Liver (tissue), 7 donors: ENCODE measurements at regions not wholly inside any gene's neighbourhood (a gene's known extent, or its start where the extent isn't known, plus 50 kb on each side); places are given as distances from the start of the nearest gene placed in this dataset.

Experiments
- DNase-seq: peaks from one replicate; pipeline ENCODE4 v3.0.0-alpha.2; 2017; ENCODE audit warnings: low spot score
- H3K27ac ChIP-seq, 2 donors: one replicate each; pipeline ENCODE4 v1.7.0; 2013; ENCODE audit warnings: inconsistent platforms in 2 of 2, low read length in 2 of 2, control low read depth in 1 of 2, low read depth in 1 of 2, mild to moderate bottlenecking in 1 of 2
- H3K27me3 ChIP-seq, 4 donors: one replicate each; pipeline versions ENCODE4 v1.6.1 to v1.7.0; 2013; ENCODE audit warnings: low read length in 3 of 4, inconsistent platforms in 1 of 4, mild to moderate bottlenecking in 1 of 4, moderate library complexity in 1 of 4; ENCODE audit not compliant: control insufficient read depth in 4 of 4, insufficient read depth in 4 of 4
- H3K36me3 ChIP-seq, 4 donors: one replicate each; pipeline versions ENCODE4 v1.6.1 to v1.7.0; 2013; ENCODE audit warnings: low read length in 3 of 4, mild to moderate bottlenecking in 3 of 4, low read depth in 1 of 4, moderate library complexity in 1 of 4; ENCODE audit not compliant: control insufficient read depth in 4 of 4, insufficient read depth in 3 of 4
- H3K4me1 ChIP-seq, 4 donors: one replicate each; pipeline versions ENCODE4 v1.6.1 to v1.7.0; 2013; ENCODE audit warnings: low read length in 3 of 4, mild to moderate bottlenecking in 3 of 4, moderate library complexity in 1 of 4; ENCODE audit not compliant: control insufficient read depth in 4 of 4, insufficient read depth in 4 of 4
- H3K4me3 ChIP-seq, 3 donors: one replicate each; pipeline versions ENCODE4 v1.6.1 to v1.7.0; 2013; ENCODE audit warnings: low read length in 3 of 3, control low read depth in 1 of 3, low read depth in 1 of 3, mild to moderate bottlenecking in 1 of 3
- H3K9ac ChIP-seq, 2 donors: one replicate each; pipeline ENCODE4 v1.7.0; 2013; ENCODE audit warnings: low read length in 2 of 2, mild to moderate bottlenecking in 2 of 2, moderate library complexity in 2 of 2, control low read depth in 1 of 2, low read depth in 1 of 2
- H3K9me3 ChIP-seq, 4 donors: one replicate each; pipeline versions ENCODE4 v1.6.1 to v1.7.0; 2013; ENCODE audit warnings: low read length in 3 of 4; ENCODE audit not compliant: control insufficient read depth in 4 of 4
- FOXA1 ChIP-seq: IDR thresholded peaks from 2 replicates; pipeline ENCODE4 v1.6.1; 2016; ENCODE audit warnings: antibody characterized with exemption
- HNF4A ChIP-seq, 2 donors: conservative IDR thresholded peaks; 2 replicates each; pipeline ENCODE4 v1.6.1; 2016; ENCODE audit warnings: antibody characterized with exemption in 2 of 2, mild to moderate bottlenecking in 2 of 2
- HNF4G ChIP-seq: IDR thresholded peaks from 2 replicates; pipeline ENCODE4 v1.6.1; 2016; ENCODE audit warnings: antibody characterized with exemption
- JUND ChIP-seq, 2 donors: IDR thresholded peaks; 2 replicates each; pipeline ENCODE4 v1.6.1; 2016; ENCODE audit warnings: antibody characterized with exemption in 2 of 2
- MAX ChIP-seq: IDR thresholded peaks from 2 replicates; pipeline ENCODE4 v1.6.1; 2016; ENCODE audit warnings: antibody characterized with exemption
- NR2F2 ChIP-seq: IDR thresholded peaks from 2 replicates; pipeline ENCODE4 v1.6.1; 2016; ENCODE audit warnings: antibody characterized with exemption
- RAD21 ChIP-seq, 2 donors: IDR thresholded peaks; 2 replicates each; pipeline ENCODE4 v1.6.1; 2016; ENCODE audit warnings: antibody characterized with exemption in 2 of 2, mild to moderate bottlenecking in 2 of 2
- RXRA ChIP-seq, 2 donors: IDR thresholded peaks; 2 replicates each; pipeline ENCODE4 v1.6.1; 2017 to 2018; ENCODE audit warnings: antibody characterized with exemption in 2 of 2, mild to moderate bottlenecking in 1 of 2
- SP1 ChIP-seq: IDR thresholded peaks from 2 replicates; pipeline ENCODE4 v1.6.1; 2018; ENCODE audit warnings: antibody characterized with exemption, mild to moderate bottlenecking
- TAF1 ChIP-seq: conservative IDR thresholded peaks from 2 replicates; pipeline ENCODE4 v1.6.1; 2016; ENCODE audit warnings: antibody characterized with exemption, mild to moderate bottlenecking
- YY1 ChIP-seq: IDR thresholded peaks from 2 replicates; pipeline ENCODE4 v1.6.1; 2016; ENCODE audit warnings: antibody characterized with exemption, mild to moderate bottlenecking
- WGBS: extraction: QIAGEN DNeasy Blood & Tissue Kit; methylation state at CpG from one replicate; pipeline ENCODE4 v1.1.7; 2013; 5-methylcytosine and 5-hydroxymethylcytosine counted together
- TF ChIP-seq, protein P1 (sequence below): IDR thresholded peaks from 2 replicates; pipeline ENCODE4 v1.6.1; 2016; ENCODE audit warnings: antibody characterized with exemption, mild to moderate bottlenecking
- TF ChIP-seq, protein P2 (sequence below): IDR thresholded peaks from 2 replicates; pipeline ENCODE4 v1.6.1; 2016; ENCODE audit warnings: antibody characterized with exemption
- donor health status: healthy.
- donor health status: healthy.
- donor health status: healthy.
- donor health status: healthy.

DNA sequence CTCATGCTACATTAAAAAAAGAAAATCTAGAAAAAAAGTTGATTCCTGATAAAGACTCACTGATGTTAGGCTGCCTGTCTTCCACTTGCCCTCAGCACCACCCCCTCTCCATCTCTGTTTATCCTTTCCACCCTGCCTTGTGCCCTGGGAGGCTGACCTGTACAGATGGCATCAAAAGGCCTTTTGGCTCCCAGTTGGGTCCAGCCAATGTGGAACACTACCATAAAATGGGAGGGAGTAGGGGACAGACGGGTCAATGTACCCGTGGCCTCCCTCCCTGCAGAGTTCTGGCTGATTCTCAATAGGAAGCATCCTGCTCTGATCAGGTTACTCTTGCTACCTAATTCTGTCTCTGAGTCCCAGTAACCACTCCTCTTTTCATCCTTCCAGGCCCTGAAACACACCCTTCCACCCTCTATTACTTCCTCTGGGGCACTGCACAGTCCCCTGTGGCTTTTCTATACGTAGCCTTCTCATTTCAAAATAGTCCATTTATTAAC lies 300.0 kb downstream of the HHIPL2 start:
- DNase-seq: no peak
- H3K36me3 ChIP-seq: no peaks in the 10 kb centered on the region
- H3K4me1 ChIP-seq: no peaks in the 10 kb centered on the region
- whole genome bisulfite sequencing: 75% methylated on average over 3 of the region's 3 CpGs
- no peaks in the 10 kb centered on the region for H3K9me3 ChIP-seq
- no peak overlapping the region for H3K4me3 ChIP-seq
- no peaks in the 10 kb centered on the region for H3K27me3 ChIP-seq
- no peak overlapping the region for H3K9ac ChIP-seq
- H3K27ac ChIP-seq: no peak overlapping the region
- TF ChIP-seq HNF4G: no peak
- TF ChIP-seq, protein P1, sequence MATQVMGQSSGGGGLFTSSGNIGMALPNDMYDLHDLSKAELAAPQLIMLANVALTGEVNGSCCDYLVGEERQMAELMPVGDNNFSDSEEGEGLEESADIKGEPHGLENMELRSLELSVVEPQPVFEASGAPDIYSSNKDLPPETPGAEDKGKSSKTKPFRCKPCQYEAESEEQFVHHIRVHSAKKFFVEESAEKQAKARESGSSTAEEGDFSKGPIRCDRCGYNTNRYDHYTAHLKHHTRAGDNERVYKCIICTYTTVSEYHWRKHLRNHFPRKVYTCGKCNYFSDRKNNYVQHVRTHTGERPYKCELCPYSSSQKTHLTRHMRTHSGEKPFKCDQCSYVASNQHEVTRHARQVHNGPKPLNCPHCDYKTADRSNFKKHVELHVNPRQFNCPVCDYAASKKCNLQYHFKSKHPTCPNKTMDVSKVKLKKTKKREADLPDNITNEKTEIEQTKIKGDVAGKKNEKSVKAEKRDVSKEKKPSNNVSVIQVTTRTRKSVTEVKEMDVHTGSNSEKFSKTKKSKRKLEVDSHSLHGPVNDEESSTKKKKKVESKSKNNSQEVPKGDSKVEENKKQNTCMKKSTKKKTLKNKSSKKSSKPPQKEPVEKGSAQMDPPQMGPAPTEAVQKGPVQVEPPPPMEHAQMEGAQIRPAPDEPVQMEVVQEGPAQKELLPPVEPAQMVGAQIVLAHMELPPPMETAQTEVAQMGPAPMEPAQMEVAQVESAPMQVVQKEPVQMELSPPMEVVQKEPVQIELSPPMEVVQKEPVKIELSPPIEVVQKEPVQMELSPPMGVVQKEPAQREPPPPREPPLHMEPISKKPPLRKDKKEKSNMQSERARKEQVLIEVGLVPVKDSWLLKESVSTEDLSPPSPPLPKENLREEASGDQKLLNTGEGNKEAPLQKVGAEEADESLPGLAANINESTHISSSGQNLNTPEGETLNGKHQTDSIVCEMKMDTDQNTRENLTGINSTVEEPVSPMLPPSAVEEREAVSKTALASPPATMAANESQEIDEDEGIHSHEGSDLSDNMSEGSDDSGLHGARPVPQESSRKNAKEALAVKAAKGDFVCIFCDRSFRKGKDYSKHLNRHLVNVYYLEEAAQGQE: no peak

- Histone ChIP-seq H3K27me3 (no peaks in the 10 kb centered on the region), H3K36me3 (no peaks in the 10 kb centered on the region), H3K4me1 (no peaks in the 10 kb centered on the region), H3K9me3 (no peaks in the 10 kb centered on the region), H3K27ac (no peak overlapping the region), H3K4me3 (no peak overlapping the region), H3K9ac (no peak overlapping the region)
- no peak for TF ChIP-seq SP1
- no peak for DNase-seq
- WGBS: 26% methylated on average over 1 of the region's 1 CpG
These were observed 300.8 kb downstream of the HHIPL2 start for GRCh38 chr1:222247081-222247480.

DNA sequence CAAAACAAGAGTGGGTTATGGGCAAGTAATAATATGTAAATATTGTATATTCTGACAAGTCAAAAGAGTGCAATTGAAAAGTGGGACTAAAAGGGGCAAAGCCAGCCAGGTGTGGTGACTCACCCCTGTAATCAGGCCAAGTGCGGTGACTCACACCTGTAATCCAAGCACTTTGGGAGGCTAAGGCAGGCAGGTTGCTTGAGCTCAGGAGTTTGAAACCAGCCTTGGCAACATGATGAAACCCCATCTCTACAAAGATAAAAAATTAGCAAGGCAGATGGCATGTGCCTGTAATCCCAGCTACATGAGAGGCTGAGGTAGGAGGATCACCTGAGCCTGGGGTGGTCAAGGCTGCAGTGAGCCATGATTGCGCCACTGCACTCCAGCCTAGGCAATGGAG lies 304.0 kb downstream of the HHIPL2 start:
- no peaks in the 10 kb centered on the region for H3K27me3 ChIP-seq
- no peaks in the 10 kb centered on the region for H3K9me3 ChIP-seq
- no peak overlapping the region for H3K9ac ChIP-seq
- H3K36me3 ChIP-seq: no peaks in the 10 kb centered on the region
- TF ChIP-seq YY1 (no peak), SP1 (no peak), HNF4A (conservative IDR thresholded peaks at IDR 0.05) (no peak), HNF4G (no peak), TAF1 (no peak), MAX (no peak), RAD21 (IDR thresholded peaks at IDR 0.05) (no peak), NR2F2 (no peak), JUND (IDR thresholded peaks at IDR 0.05) (no peak), FOXA1 (no peak), RXRA (IDR thresholded peaks at IDR 0.05) (no peak)
- TF ChIP-seq, protein P2, sequence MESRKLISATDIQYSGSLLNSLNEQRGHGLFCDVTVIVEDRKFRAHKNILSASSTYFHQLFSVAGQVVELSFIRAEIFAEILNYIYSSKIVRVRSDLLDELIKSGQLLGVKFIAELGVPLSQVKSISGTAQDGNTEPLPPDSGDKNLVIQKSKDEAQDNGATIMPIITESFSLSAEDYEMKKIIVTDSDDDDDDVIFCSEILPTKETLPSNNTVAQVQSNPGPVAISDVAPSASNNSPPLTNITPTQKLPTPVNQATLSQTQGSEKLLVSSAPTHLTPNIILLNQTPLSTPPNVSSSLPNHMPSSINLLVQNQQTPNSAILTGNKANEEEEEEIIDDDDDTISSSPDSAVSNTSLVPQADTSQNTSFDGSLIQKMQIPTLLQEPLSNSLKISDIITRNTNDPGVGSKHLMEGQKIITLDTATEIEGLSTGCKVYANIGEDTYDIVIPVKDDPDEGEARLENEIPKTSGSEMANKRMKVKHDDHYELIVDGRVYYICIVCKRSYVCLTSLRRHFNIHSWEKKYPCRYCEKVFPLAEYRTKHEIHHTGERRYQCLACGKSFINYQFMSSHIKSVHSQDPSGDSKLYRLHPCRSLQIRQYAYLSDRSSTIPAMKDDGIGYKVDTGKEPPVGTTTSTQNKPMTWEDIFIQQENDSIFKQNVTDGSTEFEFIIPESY: no peak
- TF ChIP-seq, protein P1: no peak
- no peaks in the 10 kb centered on the region for H3K4me1 ChIP-seq
- WGBS: 77% methylated on average over 2 of the region's 2 CpGs
- no peak overlapping the region for H3K4me3 ChIP-seq
- no peak overlapping the region for H3K27ac ChIP-seq
- DNase-seq: no peak
